Hematopoietic multipotent progenitor cell treated with erythropoietin and hydrocortisone succinate and interleukin-3 and kit ligand, for 8 days (in vitro differentiated cells): ENCODE measurements at regions not wholly inside any gene's neighbourhood (a gene's known extent, or its start where the extent isn't known, plus 50 kb on each side); places are given as distances from the start of the nearest gene placed in this dataset.
"Not testable (repeated sequence)": the region's sequence is repeated elsewhere in the genome, so short reads cannot be mapped to it uniquely, and the experiment has no call there.

Experiments
- DNase-seq: peaks from one replicate; pipeline ENCODE4 v3.0.0-alpha.2; 2015

DNA sequence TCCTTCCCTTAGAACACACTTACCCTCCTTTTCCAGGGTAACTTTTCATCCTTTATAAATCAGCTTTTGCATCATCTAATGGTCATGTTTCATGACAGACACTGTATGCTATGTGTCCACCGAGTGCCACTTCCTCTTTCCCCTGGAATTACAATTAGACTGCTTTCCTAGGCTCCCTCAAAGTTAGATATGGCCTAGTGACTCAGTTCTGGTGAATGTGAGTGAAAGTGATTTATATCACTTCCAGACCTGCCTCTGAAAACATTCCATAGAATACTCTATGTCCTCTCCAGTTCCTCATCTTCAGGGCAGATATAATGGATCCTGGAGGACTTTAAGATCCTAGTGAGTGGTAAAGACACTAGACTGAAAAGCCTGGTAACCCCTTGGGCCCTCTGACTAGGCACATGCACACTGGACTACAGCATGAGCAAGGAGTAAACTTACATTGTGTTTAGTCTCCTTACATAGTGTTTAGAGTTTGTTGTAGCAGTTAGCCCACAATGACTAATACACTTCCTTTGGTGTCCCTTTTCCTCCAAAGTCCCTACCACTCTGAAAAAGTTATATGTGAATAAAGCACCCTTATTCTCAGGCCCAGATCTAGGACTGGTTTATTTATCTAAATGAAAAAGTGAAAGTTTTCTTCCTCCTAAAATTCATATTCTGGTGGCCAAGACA, 59.3 kb downstream of the GPR88 start:
- DNase-seq, result peak; percentile 11

DNA sequence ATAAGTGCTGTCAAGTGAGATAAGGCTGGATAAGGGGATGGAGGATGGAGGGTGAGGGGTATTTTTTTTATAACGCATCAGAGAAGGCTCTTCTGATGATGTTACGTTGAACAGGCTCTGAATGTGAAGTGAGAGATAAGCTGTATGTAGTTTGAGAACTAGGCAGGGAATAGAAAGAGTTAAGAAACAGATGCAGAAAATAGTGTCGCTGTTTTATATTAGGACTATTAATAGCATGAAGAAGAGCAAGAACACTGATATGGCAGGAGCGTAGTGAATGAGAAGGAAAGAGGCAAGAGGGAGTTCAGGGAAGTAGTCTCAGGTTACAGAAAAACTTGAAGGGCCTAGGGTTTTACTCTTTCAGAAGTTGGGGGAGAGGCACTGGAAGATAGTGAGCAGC, 59.8 kb downstream of the GPR88 start:
- DNase-seq, result no peak

DNA sequence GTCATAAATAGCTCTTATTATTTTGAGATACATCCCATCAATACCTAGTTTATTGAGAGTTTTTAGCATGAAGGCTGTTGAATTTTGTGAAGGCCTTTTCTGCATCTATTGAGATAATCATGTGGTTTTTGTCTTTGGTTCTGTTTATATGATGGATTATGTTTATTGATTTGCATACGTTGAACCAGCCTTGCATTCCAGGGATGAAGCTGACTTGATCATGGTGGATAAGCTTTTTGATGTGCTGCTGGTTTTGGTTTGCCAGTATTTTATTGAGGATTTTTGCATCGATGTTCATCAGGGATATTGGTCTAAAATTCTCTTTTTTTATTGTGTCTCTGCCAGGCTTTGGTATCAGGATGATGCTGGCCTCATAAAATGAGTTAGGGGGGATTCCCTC, 62.4 kb downstream of the GPR88 start:
- DNase-seq, result not testable (repeated sequence)

DNA sequence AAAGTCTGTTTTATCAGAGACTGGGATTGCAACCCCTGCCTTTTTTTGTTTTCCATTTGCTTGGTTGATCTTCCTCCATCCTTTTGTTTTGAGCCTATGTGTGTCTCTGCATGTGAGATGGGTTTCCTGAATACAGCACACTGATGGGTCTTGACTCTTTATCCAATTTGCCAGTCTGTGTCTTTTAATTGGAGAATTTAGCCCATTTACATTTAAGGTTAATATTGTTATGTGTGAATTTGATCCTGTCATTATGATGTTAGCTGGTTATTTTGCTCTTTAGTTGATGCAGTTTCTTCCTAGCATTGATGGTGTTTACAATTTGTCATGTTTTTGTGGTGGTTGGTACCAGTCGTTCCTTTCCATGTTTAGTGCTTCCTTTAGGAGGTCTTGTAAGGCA, 64.1 kb downstream of the GPR88 start:
- DNase-seq, result not testable (repeated sequence)

DNA sequence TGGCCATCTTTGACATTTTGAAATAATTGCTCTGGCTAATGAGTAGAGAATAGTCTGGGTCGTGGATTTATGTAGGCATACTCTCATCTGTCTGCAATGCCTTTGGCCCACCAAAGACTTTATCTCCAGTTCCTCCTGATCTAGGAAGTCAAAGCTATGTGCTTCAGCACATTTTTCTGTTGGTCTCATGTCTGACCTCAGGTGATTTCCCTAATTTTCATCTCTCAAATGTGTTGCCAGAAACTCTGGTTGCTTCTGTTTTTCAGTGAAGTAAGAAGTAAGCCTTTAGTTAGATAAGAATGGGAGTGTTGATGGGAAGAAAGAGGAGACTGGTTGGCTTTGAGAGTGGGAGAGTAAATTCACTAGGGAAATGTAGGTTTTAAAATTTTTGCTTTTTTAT, 66.4 kb downstream of the GPR88 start:
- no peak for DNase-seq

DNA sequence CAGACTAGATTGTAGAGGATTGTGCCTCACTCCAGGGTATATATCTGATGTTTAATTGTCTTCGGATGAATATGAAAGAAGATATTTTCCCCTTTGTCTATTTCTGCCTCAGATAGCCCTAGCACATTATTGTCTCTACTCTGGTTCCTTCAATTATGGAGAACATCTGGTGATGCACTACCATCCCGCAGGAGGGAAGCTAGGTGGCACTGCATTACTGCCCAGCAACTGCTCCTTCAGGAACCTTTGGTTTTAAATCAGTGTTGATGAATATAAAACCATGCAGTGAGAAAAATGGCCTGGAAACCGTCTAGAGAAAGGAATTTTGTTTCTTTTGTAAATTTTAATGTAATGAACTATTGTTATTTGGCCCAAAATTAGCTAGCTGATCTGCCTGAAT, 68.5 kb downstream of the GPR88 start:
- DNase-seq, result peak; percentile 8

DNA sequence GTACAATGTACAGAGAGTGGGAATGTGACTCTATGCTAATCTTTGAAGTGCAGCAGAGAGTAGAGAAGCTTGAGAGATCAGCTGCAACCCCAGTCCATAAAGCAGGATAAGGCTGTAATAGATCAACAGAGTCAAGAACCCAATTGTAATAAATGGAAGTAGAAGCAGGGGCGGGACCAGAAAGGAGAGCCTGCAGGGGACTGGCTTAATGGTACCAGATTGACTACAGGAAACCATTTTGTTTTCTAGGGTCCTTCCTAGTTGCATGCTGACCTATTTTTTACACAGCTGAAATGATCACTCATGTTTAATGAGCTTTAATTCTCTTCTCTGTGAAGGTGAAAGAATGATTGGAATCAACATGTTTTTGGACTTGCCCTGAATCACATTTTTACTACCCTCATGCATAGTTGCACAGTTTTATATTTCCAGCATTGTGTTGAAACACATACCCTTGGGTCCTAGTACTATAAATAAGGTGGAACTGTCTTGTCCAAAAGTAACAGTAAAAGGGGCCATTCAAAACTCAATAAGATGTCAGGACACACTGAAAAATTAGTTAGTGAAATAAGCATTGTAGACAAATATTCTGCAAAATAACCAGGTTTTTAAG, 69.8 kb downstream of the GPR88 start:
- no peak for DNase-seq

DNA sequence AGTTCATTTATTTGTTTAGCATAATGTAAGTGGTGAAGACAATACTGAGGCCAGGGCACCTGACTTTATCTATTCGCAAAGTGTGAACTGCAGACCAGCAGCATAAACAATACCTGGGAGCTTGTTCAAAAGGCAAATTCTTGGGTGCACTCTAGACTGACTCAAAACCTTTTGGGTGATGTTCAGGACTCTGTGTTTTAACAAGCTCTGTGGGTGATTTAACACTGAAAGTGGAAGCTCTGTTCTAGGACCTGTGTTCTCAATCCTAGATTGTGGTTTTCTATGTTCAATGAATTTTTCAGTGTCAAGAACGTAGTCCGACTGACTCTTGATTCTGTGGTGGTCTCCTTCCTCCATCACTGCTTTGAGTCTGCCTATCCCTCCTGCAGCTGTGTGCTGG, 71.9 kb downstream of the GPR88 start:
- no peak for DNase-seq

DNA sequence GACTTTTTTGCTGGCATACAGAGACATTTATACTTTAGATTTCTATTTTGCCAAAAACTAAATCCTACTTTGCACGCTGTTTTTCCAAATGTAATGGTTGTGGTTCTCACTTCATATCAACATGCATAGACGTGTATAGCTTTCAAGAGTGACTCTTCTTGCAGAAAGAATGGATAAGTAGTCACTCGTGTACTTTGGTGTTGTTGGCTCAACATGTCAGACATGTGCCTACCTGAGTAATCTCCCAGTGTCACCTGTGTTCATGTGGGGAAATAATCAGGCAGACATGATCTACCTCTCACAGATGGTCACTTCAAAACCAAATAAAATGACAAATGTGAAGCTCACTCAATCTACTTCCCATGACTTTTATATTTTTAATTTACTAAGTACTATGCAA, 73.1 kb downstream of the GPR88 start:
- no peak for DNase-seq

DNA sequence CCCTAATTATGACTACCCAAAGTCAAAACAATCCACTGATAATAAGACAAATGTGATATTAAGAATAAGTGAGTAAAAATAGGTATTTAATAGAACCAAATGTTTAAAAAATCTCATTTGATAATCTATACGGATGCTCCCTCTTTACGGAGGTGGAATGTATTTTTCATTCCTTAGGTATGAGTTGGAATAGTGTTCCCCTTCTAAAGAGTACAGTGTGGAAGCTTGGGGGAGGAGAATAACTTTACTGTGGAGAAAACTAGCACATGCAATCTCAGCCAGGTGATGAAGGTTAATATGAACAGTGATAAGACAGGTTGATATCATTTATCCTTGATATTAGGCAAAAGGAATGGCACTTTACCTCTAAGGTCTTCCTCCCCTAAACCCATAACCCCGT, 74.6 kb downstream of the GPR88 start:
- DNase-seq, result no peak

DNA sequence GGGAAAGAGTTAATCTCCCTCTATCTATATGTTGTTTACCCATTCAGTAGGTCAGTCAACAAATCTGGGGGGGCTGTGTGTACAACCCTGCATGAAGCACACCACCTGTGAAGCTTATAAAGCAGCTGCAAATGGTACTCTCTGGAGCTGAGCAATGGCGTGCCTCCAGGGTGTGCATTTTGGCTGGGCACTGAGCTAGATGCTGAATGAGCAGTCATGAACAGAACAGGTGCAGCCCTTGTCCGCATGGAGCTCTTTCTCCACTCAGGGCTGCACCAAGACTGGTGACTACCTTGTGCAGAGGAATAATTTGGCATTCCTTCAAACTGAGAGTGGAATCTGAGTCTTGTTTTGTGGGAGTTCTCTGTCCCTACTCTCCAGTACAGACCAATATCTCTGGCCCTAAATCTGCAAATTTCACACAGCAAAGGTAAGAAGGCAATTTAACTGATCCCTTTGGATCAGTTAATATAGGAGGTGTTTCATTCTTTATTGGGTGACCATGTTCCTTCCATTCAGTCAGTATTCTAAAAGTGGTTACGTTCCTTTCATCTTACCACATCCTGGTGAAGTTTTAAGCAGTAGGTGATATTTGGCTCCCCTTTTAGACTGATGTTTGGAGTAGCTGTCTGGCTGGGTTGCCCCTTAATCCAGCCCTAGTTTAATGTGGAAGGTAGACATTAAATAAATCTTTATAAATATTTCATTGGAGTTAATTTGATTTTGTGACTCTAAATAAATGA, 76.0 kb downstream of the GPR88 start:
- DNase-seq, result no peak

DNA sequence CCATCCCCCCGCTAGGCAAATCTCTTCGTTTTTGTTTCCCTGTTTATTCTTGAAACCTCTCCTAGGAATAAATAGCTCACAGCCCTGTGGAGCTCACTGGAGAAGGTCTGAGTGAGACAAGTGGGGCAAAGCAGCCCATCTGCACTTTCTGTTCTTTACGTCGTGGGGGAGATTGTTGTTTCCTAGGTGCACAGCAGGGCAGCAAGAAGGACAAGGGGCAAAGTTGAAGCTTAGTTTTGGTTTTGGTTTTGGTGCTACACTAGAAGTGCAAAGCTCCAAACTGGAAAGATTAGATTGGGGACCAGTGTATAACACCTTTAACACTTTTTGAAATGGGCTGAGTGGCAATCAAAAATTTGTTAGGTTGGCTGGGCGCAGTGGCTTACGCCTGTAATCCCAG, 76.6 kb downstream of the GPR88 start:
- DNase-seq, result no peak

DNA sequence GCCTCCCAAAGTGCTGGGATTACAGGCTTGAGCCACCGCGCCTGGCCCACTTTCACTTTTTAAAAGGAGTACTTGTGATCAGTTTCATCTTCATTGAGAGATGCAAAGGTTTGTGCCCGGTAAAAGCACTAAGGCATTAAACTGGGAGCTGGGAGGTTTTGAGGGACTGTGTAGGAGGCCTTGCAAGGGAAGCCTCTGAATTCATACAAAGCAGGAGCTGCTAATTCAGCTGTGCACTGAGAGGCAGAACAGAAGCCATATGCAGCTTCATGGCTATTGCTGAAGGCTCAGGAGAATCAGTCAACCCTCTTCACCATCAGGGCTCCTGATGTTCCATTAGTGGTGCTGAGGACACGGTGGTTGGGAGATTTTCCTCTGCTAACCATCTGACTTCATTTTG, 77.7 kb downstream of the GPR88 start:
- DNase-seq, result no peak

DNA sequence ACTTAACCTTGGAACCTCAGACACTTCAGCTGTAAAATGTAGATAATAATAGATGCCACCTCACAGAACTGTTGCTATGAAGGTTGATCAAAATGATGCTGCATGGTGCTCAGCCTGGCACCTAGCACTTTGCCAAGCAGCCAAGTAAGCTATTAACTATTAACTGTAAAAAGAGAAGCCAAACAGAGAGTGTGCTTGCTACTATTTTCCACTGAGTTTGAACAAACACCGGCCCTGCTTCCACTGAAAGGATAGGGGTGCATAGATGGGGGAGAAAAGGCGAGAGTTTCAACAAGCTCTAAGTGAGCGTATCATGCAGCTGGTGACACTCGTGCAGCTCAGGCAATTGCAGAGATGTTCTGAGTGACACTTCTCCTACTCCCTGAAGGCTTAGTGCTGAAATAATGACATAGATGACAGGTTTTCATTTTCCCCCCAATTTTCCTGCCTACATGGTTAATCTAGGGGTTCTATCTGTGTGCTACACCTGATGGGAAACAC, 78.2 kb downstream of the GPR88 start:
- no peak for DNase-seq

DNA sequence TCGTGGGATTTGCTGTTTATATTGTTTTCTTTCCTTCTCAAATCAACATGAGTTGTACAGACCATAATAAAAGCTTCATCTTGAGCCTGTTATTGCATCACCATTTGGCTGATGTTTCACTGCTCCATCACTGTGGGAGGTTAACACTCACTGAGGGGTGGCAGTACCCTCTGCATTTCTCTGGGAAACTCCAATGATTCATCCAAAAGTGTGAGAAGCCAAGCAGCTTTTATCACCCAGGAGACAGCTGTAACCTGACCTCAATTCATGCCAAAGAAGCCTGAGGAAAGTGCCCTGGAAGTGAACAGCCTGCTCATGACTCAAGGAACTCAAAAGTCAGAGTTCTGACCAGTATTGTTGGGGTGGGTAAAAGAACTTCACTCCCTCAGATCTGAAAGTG, 84.1 kb downstream of the GPR88 start:
- no peak for DNase-seq

DNA sequence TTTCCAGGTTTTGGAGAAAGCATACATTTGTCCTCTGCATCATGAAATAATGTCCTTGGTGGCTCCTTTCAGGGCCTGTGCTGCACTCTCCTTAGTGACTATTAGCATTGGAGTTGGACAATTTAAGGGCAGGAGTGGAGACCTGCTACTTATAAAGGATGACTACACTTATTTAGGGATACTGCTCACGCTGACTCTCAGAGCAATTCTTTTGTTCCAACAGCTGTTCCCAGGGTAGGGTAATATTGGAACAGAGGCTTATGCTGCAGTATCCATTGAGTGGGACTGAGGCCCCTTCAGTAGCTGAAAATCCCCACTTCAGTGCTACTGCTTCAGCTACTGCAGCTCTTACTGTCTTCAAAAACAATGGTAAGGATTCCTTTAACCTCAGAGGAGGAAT, 84.6 kb downstream of the GPR88 start:
- no peak for DNase-seq

DNA sequence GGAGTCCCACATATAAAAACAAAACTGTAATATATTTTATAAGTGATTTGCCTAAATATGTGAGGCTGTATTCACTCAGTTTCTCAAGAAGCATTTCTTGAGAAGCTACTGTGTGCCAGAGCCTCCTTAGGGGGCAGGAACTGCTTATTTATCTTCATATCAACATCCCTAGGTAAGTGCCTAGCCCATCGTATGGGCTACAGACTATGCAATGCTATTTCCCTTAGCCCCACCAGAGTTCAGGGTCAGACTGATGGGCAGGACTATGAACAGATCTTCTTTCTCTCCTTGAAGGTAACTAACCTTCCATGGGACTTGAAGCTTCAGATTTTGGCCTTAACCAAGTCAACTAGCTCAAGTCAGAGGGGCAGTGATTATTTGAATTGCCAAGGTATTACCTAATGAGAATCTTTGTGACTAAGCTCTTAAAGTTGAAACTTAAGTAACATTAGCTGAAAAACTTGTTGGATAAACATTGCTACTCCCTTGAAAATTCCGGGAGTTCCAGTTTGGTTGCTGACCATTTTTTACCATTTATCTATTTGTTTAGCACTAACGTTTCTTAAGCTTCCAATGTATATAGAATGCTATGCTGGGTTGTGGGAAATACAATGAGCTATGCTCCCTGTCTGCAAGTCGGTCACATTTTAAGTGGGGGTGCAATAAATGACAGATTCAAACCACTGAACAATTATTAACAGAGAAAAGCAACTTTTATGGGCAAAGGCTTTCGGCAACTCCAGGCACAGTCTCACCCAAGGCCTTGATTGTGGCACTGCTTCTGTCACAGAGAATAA, 85.2 kb downstream of the GPR88 start:
- no peak for DNase-seq

DNA sequence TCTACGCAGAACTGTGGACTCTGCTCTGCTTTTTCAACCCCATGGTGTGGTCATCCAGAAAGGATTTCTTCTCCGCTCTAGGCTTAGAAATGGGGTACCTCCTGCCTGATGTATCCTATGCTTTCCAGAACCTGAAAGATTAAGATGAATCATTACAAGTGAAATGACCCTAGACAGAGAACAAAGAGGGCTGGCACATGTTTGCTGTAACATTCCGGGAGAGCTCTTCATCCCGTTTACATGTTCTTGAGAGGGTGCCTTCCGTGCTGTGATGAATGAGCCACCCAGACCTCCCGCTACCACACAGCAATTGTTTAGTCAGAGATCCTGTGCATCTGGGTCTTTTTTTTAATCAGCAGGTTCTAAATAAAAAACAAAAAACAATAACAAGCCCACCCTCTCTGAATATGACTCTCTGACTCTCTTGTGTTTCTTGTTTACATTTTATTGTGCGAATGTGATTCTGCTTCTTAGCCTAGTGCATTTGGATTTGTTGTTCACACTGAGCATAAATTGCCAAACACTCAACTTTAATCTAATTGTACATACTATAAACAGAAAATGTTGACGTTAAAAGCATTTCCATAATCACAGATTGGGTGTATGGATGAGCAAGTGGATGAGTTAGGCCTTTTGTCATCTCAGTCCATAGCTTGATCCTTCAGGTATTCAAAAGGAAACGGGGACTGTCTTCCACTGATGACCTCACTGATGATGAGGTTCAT, 87.1 kb downstream of the GPR88 start:
- DNase-seq, result no peak

DNA sequence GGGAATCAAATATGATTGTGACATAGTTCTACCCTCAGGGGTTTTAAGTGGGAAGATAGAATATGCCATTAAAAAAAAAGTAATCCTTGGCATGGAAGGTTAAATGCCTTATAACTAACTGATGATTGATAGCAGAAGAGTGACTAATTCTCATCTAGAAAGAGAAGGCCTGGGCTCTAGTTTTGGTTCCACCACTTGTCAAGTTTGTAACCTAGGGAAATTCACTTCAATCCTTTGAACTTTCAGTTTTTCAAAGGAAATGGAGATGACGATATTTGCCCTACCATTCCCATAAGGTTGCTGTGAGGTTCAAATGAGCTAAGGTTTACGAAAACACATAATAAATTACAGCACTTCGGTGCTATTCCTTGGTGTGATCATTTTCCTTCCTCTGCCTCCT, 88.5 kb downstream of the GPR88 start:
- DNase-seq, result no peak

DNA sequence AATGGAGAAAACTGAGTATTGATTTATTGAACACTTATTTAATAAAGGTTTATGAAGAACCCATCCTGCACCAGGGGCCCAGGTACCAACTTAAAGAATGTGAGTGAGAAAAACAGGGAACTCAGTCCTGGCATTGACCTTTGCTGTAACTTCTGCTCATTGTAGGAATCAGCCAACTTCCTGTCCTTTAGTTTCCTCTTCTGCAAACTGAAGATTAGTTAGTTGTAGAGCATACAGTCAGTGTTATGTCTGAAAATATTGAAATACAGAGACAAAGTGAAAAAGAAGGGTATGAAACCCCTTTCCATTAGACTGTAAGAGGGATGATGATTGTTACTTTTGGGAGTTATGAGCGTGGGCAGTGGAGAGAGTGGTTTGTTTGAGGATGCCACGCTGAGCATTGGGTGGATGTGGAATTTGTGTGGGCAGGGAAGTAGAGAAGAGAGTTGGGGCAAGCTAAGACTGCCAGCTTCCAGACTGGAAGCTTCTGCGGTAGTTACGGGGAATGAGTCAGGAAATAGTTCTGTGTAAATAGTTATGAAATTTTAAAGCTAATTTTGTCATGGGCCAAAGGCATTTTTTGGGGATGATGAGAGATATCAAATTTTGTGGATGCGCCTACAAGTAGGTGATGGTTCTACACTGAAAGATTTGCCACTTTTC, 89.2 kb downstream of the GPR88 start:
- no peak for DNase-seq

DNA sequence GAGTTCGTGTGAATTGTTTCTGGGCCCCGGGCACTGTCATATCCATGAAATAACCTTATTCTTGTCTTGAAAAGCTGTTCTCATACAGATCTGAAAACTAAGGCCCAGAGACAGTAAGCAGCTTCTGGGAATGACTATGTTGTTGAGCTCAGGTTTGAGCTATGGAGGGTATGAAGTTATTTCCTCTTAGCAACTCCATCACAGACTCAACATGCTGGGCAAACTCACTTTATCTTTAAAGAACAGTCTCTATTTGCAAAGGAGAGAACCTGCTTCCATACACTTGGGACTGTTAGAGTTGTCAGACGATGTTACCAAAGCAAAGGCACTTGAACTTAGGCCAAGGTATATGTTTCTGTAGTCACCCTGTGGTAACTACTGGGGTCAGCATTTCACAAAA, 90.0 kb downstream of the GPR88 start:
- no peak for DNase-seq

DNA sequence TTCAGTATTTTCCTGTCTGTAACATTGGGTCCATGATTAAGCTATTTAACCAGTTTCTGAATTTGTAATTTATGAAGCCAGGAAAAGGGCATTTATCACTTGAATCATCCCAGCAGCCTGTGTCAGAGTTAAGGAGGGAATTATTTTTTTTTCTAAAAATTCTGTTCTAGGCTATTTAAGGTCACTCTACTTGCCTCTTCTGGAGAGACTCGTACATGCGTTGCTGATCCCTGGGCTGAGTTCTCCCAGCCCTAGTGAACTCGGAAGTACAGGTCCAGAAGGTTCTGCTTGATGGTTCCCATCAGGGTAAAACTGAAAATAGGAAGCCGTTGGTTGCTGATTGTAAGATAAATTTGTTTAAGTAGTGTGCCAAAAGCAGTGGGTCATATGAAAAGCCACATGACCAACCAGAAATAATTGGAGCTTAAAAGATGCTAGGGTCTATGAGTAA, 90.7 kb downstream of the GPR88 start:
- DNase-seq, result no peak
